ENCODE measurements at regions not wholly inside any gene's neighbourhood (a gene's known extent, or its start where the extent isn't known, plus 50 kb on each side); places are given as distances from the start of the nearest gene placed in this dataset.

DNA sequence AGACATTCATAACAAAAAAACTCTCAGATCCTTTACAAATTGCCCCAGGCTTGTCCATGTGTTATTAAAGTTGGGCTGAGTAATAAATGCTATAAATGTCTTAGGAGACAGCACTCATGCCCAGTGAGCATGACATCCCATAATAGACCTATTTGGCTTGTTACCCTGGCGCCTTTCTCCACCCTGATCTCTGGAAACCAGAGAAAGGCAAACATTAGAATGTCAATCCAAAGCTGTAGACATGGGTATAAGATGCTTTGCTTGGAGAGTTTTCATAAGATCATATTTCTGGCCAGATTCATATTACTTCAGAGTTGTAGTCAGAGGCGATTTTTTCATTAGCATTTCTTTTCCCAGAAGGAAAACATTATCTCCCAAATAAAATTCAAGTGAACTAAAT is 161.3 kb upstream of the UBASH3B start:
- TF ChIP-seq SPI1 (IDR thresholded peaks at IDR 0.05; ENCODE audit: low read depth, low read length) (no peak), POLR2A (IDR thresholded peaks at IDR 0.05; ENCODE audit: low read depth, low read length) (no peak), POLR2AphosphoS5 (IDR thresholded peaks at IDR 0.05; ENCODE audit: low read depth, low read length) (no peak), TAF1 (IDR thresholded peaks at IDR 0.05; ENCODE audit: low read depth, low read length) (no peak)

Data from GM12891 (cell line).